ENCODE measurements at regions not wholly inside any gene's neighbourhood (a gene's known extent, or its start where the extent isn't known, plus 50 kb on each side); places are given as distances from the start of the nearest gene placed in this dataset.

DNA sequence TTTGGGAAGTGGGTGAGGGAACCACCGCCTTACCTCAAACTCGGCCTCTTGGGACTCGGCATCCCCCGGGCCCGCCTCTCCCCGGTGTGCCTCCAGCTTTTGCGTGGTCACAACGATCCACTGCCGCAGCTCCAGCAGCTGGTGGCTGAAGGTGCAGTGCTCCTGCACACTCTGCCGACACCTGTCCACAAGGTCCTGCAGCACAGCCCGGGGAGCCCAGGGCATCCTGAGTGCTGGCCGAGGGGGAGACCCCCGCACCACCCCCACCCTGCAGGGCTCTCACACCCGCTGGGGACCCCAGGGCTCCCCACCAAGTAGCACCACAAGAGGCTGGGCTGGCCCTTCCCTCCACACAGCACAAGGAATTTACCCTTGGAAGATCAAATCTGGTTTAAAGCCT lies 76.6 kb downstream of the SYNE3 start:
- FAIRE-seq: no peak
- intact Hi-C loops (cut with micrococcal nuclease; ENCODE audit: unreplicated experiment) (loop anchor here (10.0 kb wide), 1 partner anchor 215 kb away; no protein-coding TSS in a partner anchor), in situ Hi-C loops (cut with HindIII; ENCODE audit: extremely low pct_ligation_motif_present, low pct_unique_long_range_greater_than_20kb) (loop anchor here (5.0 kb wide), 1 partner anchor 92 kb away; no protein-coding TSS in a partner anchor)
- Histone ChIP-seq H3K4me3 (replicated peaks in 1 of 3; ENCODE audit: insufficient read depth in 1 of 3, low read depth in 2 of 3, low read length in 3 of 3) (no peak overlapping the region), H3K27me3 (ENCODE audit: control insufficient read depth in 1 of 2, insufficient read depth in 2 of 2, low read length in 2 of 2) (no peaks in the 10 kb centered on the region), H3K79me2 (ENCODE audit: insufficient read depth, low read length) (no peaks in the 10 kb centered on the region), H3K4me2 (ENCODE audit: low read depth, low read length) (no peak overlapping the region), H3K27ac (ENCODE audit: extremely low read length, insufficient read depth, low read length) (no peak overlapping the region), H2AFZ (ENCODE audit: low read length) (no peak overlapping the region), H3K36me3 (replicated peaks in 1 of 2; ENCODE audit: control insufficient read depth in 1 of 2, insufficient read depth in 2 of 2, low read length in 2 of 2) (peaks cover 2 to 15% of the 10 kb centered on the region in 2 experiments; a peak in 3 of 5 replicates), H3K4me1 (ENCODE audit: insufficient read depth, low read length) (peaks cover 39% of the 10 kb centered on the region), H4K20me1 (ENCODE audit: insufficient read depth, low read length) (no peaks in the 10 kb centered on the region), H3K9me3 (ENCODE audit: low read length) (no peaks in the 10 kb centered on the region), H3K9ac (ENCODE audit: insufficient read depth, low read depth, low read length) (no peak overlapping the region)
- no peak for ATAC-seq
- no peak for DNase-seq (ENCODE audit: low spot score)
- TF ChIP-seq AGO2 (optimal IDR thresholded peaks at IDR 0.05; ENCODE audit: low read depth, low read length) (peak; percentile 25), CSRNP2 (CRISPR knock-in tag; conservative IDR thresholded peaks at IDR 0.05; ENCODE audit: low read depth) (no peak)
- ChIA-PET CTCF (ENCODE audit: low intra/inter-chr PET ratio, low total read pairs) (no interaction called here), POLR2A (no interaction called here)
- WGBS (ENCODE audit: low lambda C conversion rate): 86% methylated on average over 13 of the region's 14 CpGs
- no TSS peak for BruUV-seq (replicated peaks)

GRCh38 chr14:95437715-95438114 lies 78.7 kb downstream of the SYNE3 start:
- Histone ChIP-seq H3K79me2 (ENCODE audit: insufficient read depth, low read length) (no peaks in the 10 kb centered on the region), H3K9me3 (ENCODE audit: low read length) (no peaks in the 10 kb centered on the region), H3K36me3 (replicated peaks in 1 of 2; ENCODE audit: control insufficient read depth in 1 of 2, insufficient read depth in 2 of 2, low read length in 2 of 2) (peaks cover 3 to 25% of the 10 kb centered on the region in 2 experiments; a peak in 3 of 5 replicates), H4K20me1 (ENCODE audit: insufficient read depth, low read length) (no peaks in the 10 kb centered on the region), H3K9ac (ENCODE audit: insufficient read depth, low read depth, low read length) (no peak overlapping the region), H3K27me3 (ENCODE audit: control insufficient read depth in 1 of 2, insufficient read depth in 2 of 2, low read length in 2 of 2) (no peaks in the 10 kb centered on the region), H3K4me2 (ENCODE audit: low read depth, low read length) (no peak overlapping the region), H3K4me1 (ENCODE audit: insufficient read depth, low read length) (peaks cover 31% of the 10 kb centered on the region), H3K4me3 (replicated peaks in 1 of 3; ENCODE audit: insufficient read depth in 1 of 3, low read depth in 2 of 3, low read length in 3 of 3) (no peak overlapping the region), H3K27ac (ENCODE audit: extremely low read length, insufficient read depth, low read length) (no peak overlapping the region), H2AFZ (ENCODE audit: low read length) (no peak overlapping the region)
- in situ Hi-C loops (cut with HindIII; ENCODE audit: extremely low pct_ligation_motif_present, low pct_unique_long_range_greater_than_20kb): no loop called here
- FAIRE-seq (no peak), ATAC-seq (no peak), DNase-seq (ENCODE audit: low spot score) (no peak)
- no TSS peak for BruUV-seq (replicated peaks)
- intact Hi-C loops (cut with micrococcal nuclease; ENCODE audit: unreplicated experiment): loop anchor here (10.0 kb wide), 1 partner anchor 213 kb away; no protein-coding TSS in a partner anchor
- ChIA-PET CTCF (ENCODE audit: low intra/inter-chr PET ratio, low total read pairs) (no interaction called here), POLR2A (no interaction called here)
- 96% methylated on average over 5 of the region's 5 CpGs for WGBS (ENCODE audit: low lambda C conversion rate)
- TF ChIP-seq THRA (CRISPR knock-in tag; IDR thresholded peaks at IDR 0.05; ENCODE audit: borderline replicate concordance) (no peak), ZNF644 (CRISPR knock-in tag; IDR thresholded peaks at IDR 0.05; ENCODE audit: low read depth) (no peak), ZNF451 (CRISPR knock-in tag; IDR thresholded peaks at IDR 0.05) (no peak), FOXC1 (CRISPR knock-in tag; IDR thresholded peaks at IDR 0.05; ENCODE audit: borderline replicate concordance) (no peak), ZNF839 (CRISPR knock-in tag; IDR thresholded peaks at IDR 0.05; ENCODE audit: borderline replicate concordance) (no peak), ZNF772 (CRISPR knock-in tag; IDR thresholded peaks at IDR 0.05) (no peak), LRRFIP1 (CRISPR knock-in tag; conservative IDR thresholded peaks at IDR 0.05) (no peak), ZSCAN22 (CRISPR knock-in tag; IDR thresholded peaks at IDR 0.05) (no peak)
- TF ChIP-seq, protein P1, sequence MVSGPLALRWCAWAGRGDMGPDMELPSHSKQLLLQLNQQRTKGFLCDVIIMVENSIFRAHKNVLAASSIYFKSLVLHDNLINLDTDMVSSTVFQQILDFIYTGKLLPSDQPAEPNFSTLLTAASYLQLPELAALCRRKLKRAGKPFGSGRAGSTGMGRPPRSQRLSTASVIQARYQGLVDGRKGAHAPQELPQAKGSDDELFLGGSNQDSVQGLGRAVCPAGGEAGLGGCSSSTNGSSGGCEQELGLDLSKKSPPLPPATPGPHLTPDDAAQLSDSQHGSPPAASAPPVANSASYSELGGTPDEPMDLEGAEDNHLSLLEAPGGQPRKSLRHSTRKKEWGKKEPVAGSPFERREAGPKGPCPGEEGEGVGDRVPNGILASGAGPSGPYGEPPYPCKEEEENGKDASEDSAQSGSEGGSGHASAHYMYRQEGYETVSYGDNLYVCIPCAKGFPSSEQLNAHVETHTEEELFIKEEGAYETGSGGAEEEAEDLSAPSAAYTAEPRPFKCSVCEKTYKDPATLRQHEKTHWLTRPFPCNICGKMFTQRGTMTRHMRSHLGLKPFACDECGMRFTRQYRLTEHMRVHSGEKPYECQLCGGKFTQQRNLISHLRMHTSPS (CRISPR knock-in tag; IDR thresholded peaks at IDR 0.05; ENCODE audit: low read depth): no peak

All from HepG2 (cell line).